ENCODE measurements at regions not wholly inside any gene's neighbourhood (a gene's known extent, or its start where the extent isn't known, plus 50 kb on each side); places are given as distances from the start of the nearest gene placed in this dataset.

GRCh38 chr1:115437196-115437595, 99.1 kb upstream of the NGF start:
- no peak for DNase-seq
- 91 to 92% methylated on average over 7 of the region's 7 CpGs for WGBS, 2 donors
- Histone ChIP-seq H3K27ac (no peak overlapping the region), H3K9me3 (no peaks in the 10 kb centered on the region), H3K4me1 (peaks cover 11% of the 10 kb centered on the region), H3K4me3 (no peak overlapping the region), H3K27me3 (no peaks in the 10 kb centered on the region), H3K36me3 (ENCODE audit: low read depth, missing control alignments) (no peaks in the 10 kb centered on the region)
- TF ChIP-seq CTCF (IDR thresholded peaks at IDR 0.05) (no peak), POLR2A (IDR thresholded peaks at IDR 0.05) (no peak)
- intact Hi-C loops (cut with DNase I; ENCODE audit: low total_unique reads), result no loop called here

- H3K9me3 ChIP-seq, result no peaks in the 10 kb centered on the region
Measured at GRCh38 chr1:115436596-115436995, 98.5 kb upstream of the NGF start.

GRCh38 chr1:115433483-115433882, 95.4 kb upstream of the NGF start:
- TF ChIP-seq CTCF (IDR thresholded peaks at IDR 0.05), result no peak
- TF ChIP-seq POLR2A (IDR thresholded peaks at IDR 0.05), result no peak
- Histone ChIP-seq H3K4me1 (peaks cover 11% of the 10 kb centered on the region), H3K27me3 (no peaks in the 10 kb centered on the region), H3K9me3 (no peaks in the 10 kb centered on the region), H3K36me3 (ENCODE audit: low read depth, missing control alignments) (no peaks in the 10 kb centered on the region), H3K27ac (no peak overlapping the region), H3K4me3 (no peak overlapping the region)
- intact Hi-C loops (cut with DNase I; ENCODE audit: low total_unique reads), result no loop called here
- 31 to 35% methylated on average over 6 of the region's 6 CpGs for WGBS, 2 donors
- DNase-seq, result peak; percentile 27

More at GRCh38 chr1:115436596-115436995, 98.5 kb upstream of the NGF start:
- H3K4me3 ChIP-seq, result no peak overlapping the region
- H3K36me3 ChIP-seq (ENCODE audit: low read depth, missing control alignments), result no peaks in the 10 kb centered on the region
- DNase-seq, result no peak
- H3K4me1 ChIP-seq, result peaks cover 11% of the 10 kb centered on the region
- no peak overlapping the region for H3K27ac ChIP-seq
- TF ChIP-seq POLR2A (IDR thresholded peaks at IDR 0.05) (no peak), CTCF (IDR thresholded peaks at IDR 0.05) (no peak)
- intact Hi-C loops (cut with DNase I; ENCODE audit: low total_unique reads), result no loop called here
- no peaks in the 10 kb centered on the region for H3K27me3 ChIP-seq

GRCh38 chr1:115432061-115432460, 94.0 kb upstream of the NGF start:
- no peaks in the 10 kb centered on the region for H3K36me3 ChIP-seq (ENCODE audit: low read depth, missing control alignments)
- DNase-seq, result no peak
- H3K9me3 ChIP-seq, result no peaks in the 10 kb centered on the region
- 64 to 82% methylated on average over 4 to 6 of the region's 6 CpGs for WGBS, 2 donors
- TF ChIP-seq POLR2A (IDR thresholded peaks at IDR 0.05) (no peak), CTCF (IDR thresholded peaks at IDR 0.05) (no peak)
- no peak overlapping the region for H3K27ac ChIP-seq
- H3K4me1 ChIP-seq, result peaks cover 11% of the 10 kb centered on the region
- intact Hi-C loops (cut with DNase I; ENCODE audit: low total_unique reads), result no loop called here
- no peak overlapping the region for H3K4me3 ChIP-seq
- no peaks in the 10 kb centered on the region for H3K27me3 ChIP-seq

GRCh38 chr1:115430441-115431158, 92.6 kb upstream of the NGF start:
- no peak for DNase-seq
- Histone ChIP-seq H3K27ac (no peak overlapping the region), H3K36me3 (ENCODE audit: low read depth, missing control alignments) (no peaks in the 10 kb centered on the region), H3K4me1 (peaks cover 17% of the 10 kb centered on the region), H3K4me3 (no peak overlapping the region), H3K27me3 (no peaks in the 10 kb centered on the region), H3K9me3 (no peaks in the 10 kb centered on the region)
- intact Hi-C loops (cut with DNase I; ENCODE audit: low total_unique reads), result no loop called here
- WGBS, 2 donors, result 81 to 92% methylated on average over 7 of the region's 7 CpGs
- no peak for TF ChIP-seq POLR2A (IDR thresholded peaks at IDR 0.05)
- no peak for TF ChIP-seq CTCF (IDR thresholded peaks at IDR 0.05)
